ENCODE measurements at regions not wholly inside any gene's neighbourhood (a gene's known extent, or its start where the extent isn't known, plus 50 kb on each side); places are given as distances from the start of the nearest gene placed in this dataset.
"Not testable (repeated sequence)": the region's sequence is repeated elsewhere in the genome, so short reads cannot be mapped to it uniquely, and the experiment has no call there.

DNA sequence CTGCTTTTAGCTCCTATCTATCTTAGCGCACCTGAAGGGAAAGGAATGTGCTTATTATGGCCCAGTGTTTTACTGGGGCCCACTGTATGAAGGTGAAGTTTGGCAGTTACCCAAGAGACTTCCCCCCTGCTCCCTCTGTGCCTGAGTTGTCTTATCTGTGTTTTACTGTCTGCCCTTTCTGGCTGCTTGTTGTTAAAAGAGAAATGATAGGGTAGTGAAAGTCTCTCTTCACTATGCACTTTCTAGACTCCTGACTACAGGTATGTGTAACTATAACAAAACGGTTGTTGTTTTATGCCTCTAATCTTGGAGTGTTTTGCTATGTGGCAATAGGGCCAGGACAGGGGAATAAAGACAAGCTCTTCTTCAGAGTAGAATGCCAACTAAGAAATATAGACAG lies 326.9 kb downstream of the KIF20B start:
- no peak for TF ChIP-seq CTCF (IDR thresholded peaks at IDR 0.05; ENCODE audit: unreplicated experiment)
- DNase-seq (ENCODE audit: low spot score, unreplicated experiment), result no peak
- no peak overlapping the region for H3K4me3 Mint-ChIP-seq (ENCODE audit: low read depth)
- no peaks in the 10 kb centered on the region for H3K27me3 Mint-ChIP-seq
- H3K27ac Mint-ChIP-seq, result no peak overlapping the region
- H3K36me3 Mint-ChIP-seq (ENCODE audit: insufficient read depth), result no peaks in the 10 kb centered on the region
- peaks cover 22% of the 10 kb centered on the region for H3K9me3 Mint-ChIP-seq (ENCODE audit: low read depth)
- H3K4me1 Mint-ChIP-seq (ENCODE audit: low read depth), result peaks cover 2% of the 10 kb centered on the region

DNA sequence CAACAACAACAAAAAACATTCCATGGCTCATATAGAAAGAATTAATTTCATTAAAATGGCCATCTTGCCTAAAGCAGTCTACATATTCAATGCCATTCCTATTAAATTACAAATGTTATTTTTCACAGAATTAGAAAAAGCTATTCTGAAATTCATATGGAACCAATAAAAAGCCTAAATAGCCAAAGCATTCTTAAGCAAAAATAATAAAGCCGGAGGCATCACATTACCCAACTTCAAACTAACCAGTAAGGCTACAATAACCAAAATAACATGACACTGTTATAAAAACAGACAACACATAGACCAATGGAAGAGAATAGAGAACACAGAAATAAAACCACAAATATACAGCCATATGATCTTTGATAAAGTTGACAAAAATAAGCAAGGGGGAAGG lies 330.4 kb downstream of the KIF20B start:
- Mint-ChIP-seq H3K4me1 (ENCODE audit: low read depth) (no peaks in the 10 kb centered on the region), H3K27me3 (no peaks in the 10 kb centered on the region), H3K4me3 (ENCODE audit: low read depth) (no peak overlapping the region), H3K36me3 (ENCODE audit: insufficient read depth) (no peaks in the 10 kb centered on the region), H3K9me3 (ENCODE audit: low read depth) (peaks cover 22% of the 10 kb centered on the region), H3K27ac (no peak overlapping the region)
- DNase-seq (ENCODE audit: low spot score, unreplicated experiment), result no peak
- no peak for TF ChIP-seq CTCF (IDR thresholded peaks at IDR 0.05; ENCODE audit: unreplicated experiment)

DNA sequence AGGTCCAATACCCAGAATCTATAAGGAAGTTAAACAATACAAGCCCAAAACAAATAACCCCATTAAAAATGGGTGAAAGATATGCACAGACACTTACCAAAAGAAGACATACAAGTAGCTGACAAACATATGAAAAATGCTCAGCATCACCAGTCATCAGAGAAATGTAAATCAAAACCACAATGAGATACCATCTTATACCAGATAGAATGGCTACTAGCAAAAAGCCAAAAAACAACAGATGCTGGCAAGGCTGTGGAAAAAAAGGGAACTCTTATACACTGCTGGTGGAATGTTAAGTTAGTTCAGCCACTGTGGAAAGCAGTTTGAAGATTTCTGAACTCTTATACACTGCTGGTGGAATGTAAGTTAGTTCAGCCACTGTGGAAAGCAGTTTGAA lies 331.1 kb downstream of the KIF20B start:
- DNase-seq (ENCODE audit: low spot score, unreplicated experiment), result no peak
- no peak for TF ChIP-seq CTCF (IDR thresholded peaks at IDR 0.05; ENCODE audit: unreplicated experiment)
- Mint-ChIP-seq H3K36me3 (ENCODE audit: insufficient read depth) (no peaks in the 10 kb centered on the region), H3K4me3 (ENCODE audit: low read depth) (no peak overlapping the region), H3K27ac (no peak overlapping the region), H3K4me1 (ENCODE audit: low read depth) (no peaks in the 10 kb centered on the region), H3K27me3 (no peaks in the 10 kb centered on the region), H3K9me3 (ENCODE audit: low read depth) (peaks cover 16% of the 10 kb centered on the region)

DNA sequence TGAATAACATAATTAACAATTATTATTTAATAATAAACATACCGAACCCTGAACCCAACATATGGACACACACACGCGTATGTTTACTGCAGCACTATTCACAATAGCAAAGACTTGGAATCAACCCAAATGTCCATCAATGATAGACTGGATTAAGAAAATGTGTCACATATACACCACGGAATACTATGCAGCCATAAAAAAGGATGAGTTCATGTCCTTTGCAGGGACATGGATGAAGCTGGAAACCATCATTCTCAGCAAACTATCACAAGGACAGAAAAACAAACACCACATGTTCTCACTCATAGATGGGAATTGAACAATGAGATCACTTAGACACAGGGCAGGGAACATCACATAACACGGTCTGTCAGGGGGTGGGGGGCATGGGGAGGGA lies 333.5 kb downstream of the KIF20B start:
- not testable (repeated sequence) for H3K4me3 Mint-ChIP-seq (ENCODE audit: low read depth); H3K9me3 Mint-ChIP-seq (ENCODE audit: low read depth); H3K36me3 Mint-ChIP-seq (ENCODE audit: insufficient read depth); DNase-seq (ENCODE audit: low spot score, unreplicated experiment); H3K27ac Mint-ChIP-seq; H3K4me1 Mint-ChIP-seq (ENCODE audit: low read depth); H3K27me3 Mint-ChIP-seq

DNA sequence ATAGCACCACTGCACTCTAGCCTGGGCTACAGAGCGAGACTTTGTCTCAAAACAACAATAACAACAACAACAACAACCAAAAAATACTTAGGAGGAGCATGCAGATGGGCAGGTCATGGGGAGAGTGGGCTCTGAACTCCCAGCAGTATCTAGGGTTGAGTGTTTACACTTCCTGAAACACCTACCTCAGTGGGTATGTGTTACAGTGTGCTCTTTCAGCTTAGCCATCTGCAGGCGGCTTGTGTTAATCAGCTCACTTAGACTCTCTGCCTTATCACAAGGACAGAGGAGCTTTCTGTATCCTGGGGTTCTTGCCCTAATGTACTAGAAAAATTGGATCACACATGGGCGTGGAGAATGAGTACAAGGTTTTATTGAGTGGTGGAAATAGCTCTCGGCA lies 340.2 kb downstream of the KIF20B start:
- Mint-ChIP-seq H3K4me1 (ENCODE audit: low read depth) (no peaks in the 10 kb centered on the region), H3K27me3 (no peaks in the 10 kb centered on the region), H3K36me3 (ENCODE audit: insufficient read depth) (no peaks in the 10 kb centered on the region), H3K4me3 (ENCODE audit: low read depth) (no peak overlapping the region), H3K9me3 (ENCODE audit: low read depth) (no peaks in the 10 kb centered on the region), H3K27ac (no peak overlapping the region)
- no peak for DNase-seq (ENCODE audit: low spot score, unreplicated experiment)
- no peak for TF ChIP-seq CTCF (IDR thresholded peaks at IDR 0.05; ENCODE audit: unreplicated experiment)

- no peak overlapping the region for H3K4me3 Mint-ChIP-seq (ENCODE audit: low read depth)
- DNase-seq (ENCODE audit: low spot score, unreplicated experiment), result no peak
- H3K36me3 Mint-ChIP-seq (ENCODE audit: insufficient read depth), result no peaks in the 10 kb centered on the region
- no peaks in the 10 kb centered on the region for H3K4me1 Mint-ChIP-seq (ENCODE audit: low read depth)
- H3K27ac Mint-ChIP-seq, result no peak overlapping the region
- no peaks in the 10 kb centered on the region for H3K9me3 Mint-ChIP-seq (ENCODE audit: low read depth)
- no peaks in the 10 kb centered on the region for H3K27me3 Mint-ChIP-seq
- TF ChIP-seq CTCF (IDR thresholded peaks at IDR 0.05; ENCODE audit: unreplicated experiment), result no peak
These were observed 340.7 kb downstream of the KIF20B start for GRCh38 chr10:90042075-90042474.
